GM15510 (cell line): ENCODE measurements at regions not wholly inside any gene's neighbourhood (a gene's known extent, or its start where the extent isn't known, plus 50 kb on each side); places are given as distances from the start of the nearest gene placed in this dataset.

ENCODE experiments used
- POLR2A ChIP-seq: IDR thresholded peaks from 3 replicates; pipeline ENCODE4 v1.6.1; 2011; ENCODE audit warnings: borderline replicate concordance; ENCODE audit not compliant: insufficient read length; ENCODE audit errors: extremely low read depth

- TF ChIP-seq POLR2A: no peak
Measured at GRCh38 chr5:8644377-8644776, 775.4 kb downstream of the MTRR start.

GRCh38 chr5:8647111-8647510 lies 778.2 kb downstream of the MTRR start:
- no peak for TF ChIP-seq POLR2A

- TF ChIP-seq POLR2A: no peak
Measured at GRCh38 chr5:8650186-8650585, 781.2 kb downstream of the MTRR start.

GRCh38 chr5:8660133-8660893 lies 791.4 kb downstream of the MTRR start:
- TF ChIP-seq POLR2A: no peak

GRCh38 chr5:8663374-8663773 lies 794.4 kb downstream of the MTRR start:
- TF ChIP-seq POLR2A: no peak

- TF ChIP-seq POLR2A: no peak
Measured at GRCh38 chr5:8675182-8675581, 806.2 kb downstream of the MTRR start.

GRCh38 chr5:8676695-8677094 lies 807.7 kb downstream of the MTRR start:
- TF ChIP-seq POLR2A: no peak

- TF ChIP-seq POLR2A: no peak
Measured at GRCh38 chr5:8682381-8682780, 813.4 kb downstream of the MTRR start.

- no peak for TF ChIP-seq POLR2A
Measured at GRCh38 chr5:8683496-8683895, 814.5 kb downstream of the MTRR start.

- TF ChIP-seq POLR2A: no peak
Measured at GRCh38 chr5:8685704-8686103, 816.8 kb downstream of the MTRR start.

GRCh38 chr5:8686707-8687106 lies 817.8 kb downstream of the MTRR start:
- no peak for TF ChIP-seq POLR2A

GRCh38 chr5:8689773-8690172 lies 820.8 kb downstream of the MTRR start:
- no peak for TF ChIP-seq POLR2A

- no peak for TF ChIP-seq POLR2A
Measured at GRCh38 chr5:8691221-8691620, 822.3 kb downstream of the MTRR start.

GRCh38 chr5:8693341-8693844 lies 824.4 kb downstream of the MTRR start:
- no peak for TF ChIP-seq POLR2A

GRCh38 chr5:8694545-8694944 lies 825.6 kb downstream of the MTRR start:
- no peak for TF ChIP-seq POLR2A

- no peak for TF ChIP-seq POLR2A
Measured at GRCh38 chr5:8695902-8696845, 827.2 kb downstream of the MTRR start.

- no peak for TF ChIP-seq POLR2A
Measured at GRCh38 chr5:8700222-8700621, 831.3 kb downstream of the MTRR start.

GRCh38 chr5:8700671-8701070 lies 831.7 kb downstream of the MTRR start:
- TF ChIP-seq POLR2A: no peak
